Common myeloid progenitor, CD34-positive (primary cell): ENCODE measurements at regions not wholly inside any gene's neighbourhood (a gene's known extent, or its start where the extent isn't known, plus 50 kb on each side); places are given as distances from the start of the nearest gene placed in this dataset.
"Not testable (repeated sequence)": the region's sequence is repeated elsewhere in the genome, so short reads cannot be mapped to it uniquely, and the experiment has no call there.

Experiments
- CTCF ChIA-PET: fragments of 350-600 bp; sonication (Branson Sonifier 250); formaldehyde crosslinking; loops from one replicate; lab custom pipeline; 2021; ENCODE audit warnings: antibody characterized with exemption; lab: Charles Lee
- POLR2A ChIA-PET: fragments of 350-600 bp; sonication (Branson Sonifier 250); formaldehyde crosslinking; loops from one replicate; lab custom pipeline; 2021; ENCODE audit warnings: antibody characterized with exemption; lab: Charles Lee
- DNase-seq, 3 donors: peaks; one replicate each; pipeline versions ENCODE4 v3.0.0 to v3.0.0-alpha.2; 2013
- H3K27ac ChIP-seq, 2 experiments: 1 replicate in 1 of 2; 2 replicates in 1 of 2; pipeline ENCODE4 v1.7.0; 2013; ENCODE audit warnings: inconsistent platforms in 2 of 2, low read length in 2 of 2, mild to moderate bottlenecking in 2 of 2, low read depth in 1 of 2, moderate library complexity in 1 of 2; ENCODE audit not compliant: severe bottlenecking in 2 of 2, insufficient read depth in 1 of 2, poor library complexity in 1 of 2
- H3K27me3 ChIP-seq, 5 experiments: replicated peaks in 2 of 5; 1 replicate in 3 of 5; 2 replicates in 2 of 5; pipeline versions ENCODE4 v1.6.1 to v1.7.0; 2013; ENCODE audit warnings: low read length in 4 of 5, mild to moderate bottlenecking in 2 of 5, moderate library complexity in 2 of 5, inconsistent platforms in 1 of 5; ENCODE audit not compliant: insufficient read depth in 5 of 5, control insufficient read depth in 4 of 5
- H3K36me3 ChIP-seq, 4 experiments: 1 replicate in 2 of 4; 2 replicates in 2 of 4; pipeline versions ENCODE4 v1.6.1 to v1.7.0; 2013; ENCODE audit warnings: low read length in 3 of 4, control low read depth in 1 of 4, mild to moderate bottlenecking in 1 of 4; ENCODE audit not compliant: control insufficient read depth in 4 of 4, insufficient read depth in 4 of 4
- H3K4me1 ChIP-seq, 4 experiments: 1 replicate in 3 of 4; 2 replicates in 1 of 4; pipeline versions ENCODE4 v1.6.1 to v1.7.1; 2013; ENCODE audit warnings: low read length in 3 of 4, mild to moderate bottlenecking in 3 of 4, control low read depth in 1 of 4, inconsistent platforms in 1 of 4, moderate library complexity in 1 of 4; ENCODE audit not compliant: control insufficient read depth in 4 of 4, insufficient read depth in 4 of 4; ENCODE audit errors: control extremely low read depth in 1 of 4
- H3K4me3 ChIP-seq, 7 experiments: 1 replicate in 4 of 7; 2 replicates in 3 of 7; pipeline versions ENCODE4 v1.5.1 to v1.7.0; 2013; ENCODE audit warnings: mild to moderate bottlenecking in 7 of 7, low read length in 6 of 7, moderate library complexity in 6 of 7, inconsistent platforms in 2 of 7, low read depth in 2 of 7, control low read depth in 1 of 7; ENCODE audit not compliant: insufficient read depth in 4 of 7, control insufficient read depth in 1 of 7; ENCODE audit errors: extremely low read depth in 1 of 7
- H3K9me3 ChIP-seq, 5 experiments: 1 replicate in 4 of 5; 2 replicates in 1 of 5; pipeline versions ENCODE4 v1.6.1 to v1.7.1; 2013; ENCODE audit warnings: low read length in 4 of 5, mild to moderate bottlenecking in 2 of 5, inconsistent platforms in 1 of 5, low read depth in 1 of 5, moderate library complexity in 1 of 5; ENCODE audit not compliant: control insufficient read depth in 4 of 5, insufficient read depth in 2 of 5; ENCODE audit errors: control extremely low read depth in 1 of 5
- WGBS: methylation state at CpG from one replicate; pipeline ENCODE4 v1.1.5; 2013; ENCODE audit not compliant: insufficient coverage; 5-methylcytosine and 5-hydroxymethylcytosine counted together

DNA sequence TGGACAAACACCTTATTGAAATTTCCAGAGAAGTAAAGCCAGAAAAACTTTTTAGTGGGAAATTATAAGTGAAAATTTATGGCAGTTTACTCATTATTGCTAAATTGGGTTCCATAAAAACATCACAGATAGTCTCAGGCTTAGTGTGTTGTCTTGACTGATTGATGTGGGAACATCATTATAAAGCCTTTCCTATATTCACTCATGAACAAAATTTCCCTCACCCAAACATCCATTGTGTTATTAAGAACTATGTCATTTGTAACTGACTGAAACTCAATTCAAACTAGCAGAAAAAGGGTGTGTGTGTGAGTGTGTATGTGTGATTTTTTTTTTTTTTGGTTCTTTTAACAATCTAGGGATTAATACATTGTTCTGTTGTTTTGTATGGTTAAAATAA lies 143.7 kb upstream of the SEMA6A start:
- H3K9me3 ChIP-seq = no peaks in the 10 kb centered on the region
- H3K4me3 ChIP-seq = no peak overlapping the region
- no peak overlapping the region for H3K27ac ChIP-seq
- ChIA-PET POLR2A (no interaction called here), CTCF (no interaction called here)
- no peak for DNase-seq
- H3K27me3 ChIP-seq = no peaks in the 10 kb centered on the region
- H3K36me3 ChIP-seq = no peaks in the 10 kb centered on the region
- H3K4me1 ChIP-seq = no peaks in the 10 kb centered on the region

DNA sequence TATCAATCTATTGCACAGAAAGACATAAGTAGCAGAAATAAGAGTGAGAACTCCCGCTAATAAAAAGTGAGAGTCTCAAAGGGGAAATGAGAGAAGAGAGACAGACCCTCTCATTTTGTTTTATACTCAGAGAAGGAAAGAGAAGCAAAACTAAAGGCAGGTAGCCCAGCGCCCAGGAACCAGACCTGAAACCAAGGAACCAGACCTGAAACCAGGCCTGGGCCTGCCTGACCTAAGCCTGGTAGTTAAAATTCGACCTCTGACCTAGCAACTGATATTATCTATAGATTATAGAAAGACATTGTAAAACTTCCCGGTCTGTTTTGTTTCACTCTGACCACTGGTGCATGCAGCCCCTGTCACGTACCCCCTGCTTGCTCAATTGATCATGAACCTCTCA lies 134.5 kb upstream of the SEMA6A start:
- Histone ChIP-seq H3K4me1 (no peaks in the 10 kb centered on the region), H3K27me3 (no peaks in the 10 kb centered on the region), H3K36me3 (no peaks in the 10 kb centered on the region), H3K27ac (no peak overlapping the region), H3K9me3 (no peaks in the 10 kb centered on the region), H3K4me3 (no peak overlapping the region)
- 100% methylated on average over 2 of the region's 5 CpGs for WGBS
- ChIA-PET CTCF (no interaction called here), POLR2A (no interaction called here)
- DNase-seq = no peak

- H3K4me3 ChIP-seq, CTCF ChIA-PET, H3K27me3 ChIP-seq, H3K27ac ChIP-seq, H3K4me1 ChIP-seq, DNase-seq, POLR2A ChIA-PET, H3K36me3 ChIP-seq, H3K9me3 ChIP-seq: not testable (repeated sequence)
- WGBS = 93% methylated on average over 2 of the region's 3 CpGs
Observed at GRCh38 chr5:116705121-116705519, 130.5 kb upstream of the SEMA6A start.

DNA sequence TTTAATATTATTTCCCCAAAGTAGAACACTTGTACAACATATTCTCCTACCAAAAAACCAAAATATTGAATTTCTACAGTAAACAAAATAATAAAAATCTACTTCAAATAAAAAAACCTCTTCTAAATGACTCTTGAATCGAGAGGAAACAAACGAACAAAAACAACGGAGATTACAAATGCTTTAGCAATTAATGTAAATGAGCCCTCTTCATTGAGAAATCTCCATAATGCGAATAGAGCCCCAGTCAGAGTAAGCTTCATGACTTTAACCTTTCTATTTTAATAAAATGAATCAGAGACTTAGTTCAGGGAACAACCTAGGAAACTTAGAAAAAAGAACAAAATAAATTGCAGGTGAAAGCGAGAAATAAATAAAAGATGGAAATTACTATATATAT lies 129.3 kb upstream of the SEMA6A start:
- Histone ChIP-seq H3K27me3 (no peaks in the 10 kb centered on the region), H3K36me3 (no peaks in the 10 kb centered on the region), H3K9me3 (no peaks in the 10 kb centered on the region), H3K27ac (no peak overlapping the region), H3K4me3 (no peak overlapping the region), H3K4me1 (no peaks in the 10 kb centered on the region)
- CTCF ChIA-PET = no interaction called here
- WGBS = 100% methylated on average over 1 of the region's 5 CpGs
- no peak for DNase-seq
- POLR2A ChIA-PET = no interaction called here

GRCh38 chr5:116703328-116703727 lies 128.7 kb upstream of the SEMA6A start:
- Histone ChIP-seq H3K36me3 (no peaks in the 10 kb centered on the region), H3K9me3 (no peaks in the 10 kb centered on the region), H3K27ac (no peak overlapping the region), H3K27me3 (no peaks in the 10 kb centered on the region), H3K4me3 (no peak overlapping the region), H3K4me1 (no peaks in the 10 kb centered on the region)
- POLR2A ChIA-PET = no interaction called here
- CTCF ChIA-PET = no interaction called here
- no peak for DNase-seq
- WGBS = 100% methylated on average over 2 of the region's 4 CpGs

GRCh38 chr5:116702776-116703175 lies 128.2 kb upstream of the SEMA6A start:
- Histone ChIP-seq H3K27ac (no peak overlapping the region), H3K4me1 (no peaks in the 10 kb centered on the region), H3K36me3 (no peaks in the 10 kb centered on the region), H3K4me3 (no peak overlapping the region), H3K9me3 (no peaks in the 10 kb centered on the region), H3K27me3 (no peaks in the 10 kb centered on the region)
- POLR2A ChIA-PET = interaction anchor here (0.6 kb wide), 1 partner anchor 609 kb away, joined by 3 read pairs; no protein-coding TSS in a partner anchor
- CTCF ChIA-PET = no interaction called here
- DNase-seq = no peak
- WGBS = 100% methylated on average over 1 of the region's 1 CpG

DNA sequence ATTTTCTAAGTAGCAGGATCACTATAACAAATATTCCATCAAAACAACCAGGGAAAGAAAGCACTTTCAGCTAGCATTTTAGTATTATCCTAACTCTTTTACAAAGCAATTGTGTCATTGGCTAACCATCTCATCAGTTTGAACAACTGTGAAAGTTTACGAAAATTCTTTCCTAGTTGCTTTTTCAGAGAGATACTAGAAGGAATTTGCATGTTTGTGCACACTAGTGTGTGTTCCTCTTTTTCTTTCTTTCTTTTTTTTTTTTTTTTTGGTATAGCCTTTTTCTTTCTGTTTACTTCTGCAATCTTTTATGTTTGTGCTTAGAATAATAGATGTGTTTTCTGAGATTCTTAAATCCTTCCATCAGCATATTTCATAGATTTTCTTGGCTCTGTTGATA lies 124.7 kb upstream of the SEMA6A start:
- no peak for DNase-seq
- no peak overlapping the region for H3K4me3 ChIP-seq
- POLR2A ChIA-PET = no interaction called here

More for the DNA sequence above, 124.7 kb upstream of the SEMA6A start:
- 80% methylated on average over 1 of the region's 1 CpG for WGBS
- Histone ChIP-seq H3K4me1 (no peaks in the 10 kb centered on the region), H3K9me3 (no peaks in the 10 kb centered on the region), H3K27ac (no peak overlapping the region), H3K27me3 (no peaks in the 10 kb centered on the region), H3K36me3 (no peaks in the 10 kb centered on the region)
- CTCF ChIA-PET = no interaction called here
